OCI-LY3 (cell line): ENCODE measurements at regions not wholly inside any gene's neighbourhood (a gene's known extent, or its start where the extent isn't known, plus 50 kb on each side); places are given as distances from the start of the nearest gene placed in this dataset.

ENCODE experiments used
- CTCF ChIP-seq: fragments of 200-600, 300-600 bp; sonication (generic); IDR thresholded peaks from 2 replicates; pipeline ENCODE4 v1.5.1; 2014; ENCODE audit warnings: antibody characterized with exemption, low read length, low read depth
- EZH2phosphoT487 ChIP-seq: fragments of 200-600 bp; shearing (Covaris generic); IDR thresholded peaks from 2 replicates; pipeline ENCODE4 v1.6.1; 2018; ENCODE audit warnings: antibody characterized with exemption, mixed run types, low read depth

- TF ChIP-seq CTCF (no peak), EZH2phosphoT487 (no peak)
Measured at GRCh38 chr4:138678985-138679746, 336.4 kb upstream of the NOCT start.
